GM12878 (cell line): ENCODE measurements at regions not wholly inside any gene's neighbourhood (a gene's known extent, or its start where the extent isn't known, plus 50 kb on each side); places are given as distances from the start of the nearest gene placed in this dataset.
A peak's percentile ranks its signal among the peaks of the same experiment; 100 is the strongest.

ENCODE experiments used
- ATAC-seq: fragments of 200-7000 bp; cut with Tn5 transposase; 3 replicates; pipeline ENCODE4 v1.9.1; 2020; ENCODE audit warnings: mild to moderate bottlenecking, moderate library complexity
- BruUV-seq: library from RNA; stranded (reverse); fragments of 400-500 nt; replicated peaks from 2 replicates; lab custom pipeline; 2021; lab: Mats Ljungman, UMichigan
- CTCF ChIA-PET: fragments of 300-600 bp; sonication (Branson Sonifier 250); formaldehyde crosslinking; extraction: SDS; loops from one replicate; lab custom pipeline; 2021; ENCODE audit warnings: inconsistent platforms; lab: Yijun Ruan, JAX
- POLR2A ChIA-PET: fragments of 350-600 bp; formaldehyde crosslinking; extraction: SDS; loops from one replicate; lab custom pipeline; 2021; ENCODE audit warnings: inconsistent platforms; lab: Charles Lee
- RAD21 ChIA-PET: fragments of 300-600 bp; sonication (Branson Sonifier 250); formaldehyde crosslinking; loops from one replicate; lab custom pipeline; 2023; ENCODE audit warnings: antibody characterized with exemption; ENCODE audit not compliant: unreplicated experiment; lab: Charles Lee
- SMC1A ChIA-PET: fragments of 300-600 bp; sonication (Branson Sonifier 250); formaldehyde crosslinking; loops from one replicate; lab custom pipeline; 2023; ENCODE audit not compliant: unreplicated experiment, uncharacterized antibody; lab: Charles Lee
- DNase-seq: peaks from one replicate; pipeline ENCODE4 v3.0.0-alpha.2; 2011; ENCODE audit warnings: low read depth, low spot score
- FAIRE-seq: peaks from 3 replicates; lab custom pipeline; 2011; peaks lifted over from hg19 to GRCh38; lab: Jason Lieb, UNC
- H2AFZ ChIP-seq: 2 replicates; pipeline ENCODE4 v1.6.0; 2011; ENCODE audit warnings: low read depth, low read length, control low read depth; ENCODE audit not compliant: control insufficient read depth
- H3K27ac ChIP-seq: 2 replicates; pipeline ENCODE4 v1.5.1; 2011; ENCODE audit warnings: control low read depth; ENCODE audit not compliant: control insufficient read depth, insufficient read depth
- H3K27me3 ChIP-seq, 2 experiments: replicated peaks in 1 of 2; 2 replicates each; pipeline versions ENCODE4 v1.6.0 to v1.6.1; 2011; ENCODE audit warnings: low read length in 1 of 2; ENCODE audit not compliant: control insufficient read depth in 2 of 2, insufficient read depth in 2 of 2
- H3K36me3 ChIP-seq, 2 experiments: 2 replicates each; pipeline ENCODE4 v1.5.1; 2011; ENCODE audit warnings: low read length in 1 of 2; ENCODE audit not compliant: control insufficient read depth in 2 of 2, insufficient read depth in 2 of 2
- H3K4me1 ChIP-seq: 2 replicates; pipeline ENCODE4 v1.6.1; 2011; ENCODE audit warnings: mild to moderate bottlenecking, low read length, moderate library complexity, mixed read lengths; ENCODE audit not compliant: control insufficient read depth, insufficient read depth
- H3K4me2 ChIP-seq: 2 replicates; pipeline ENCODE4 v1.6.0; 2011; ENCODE audit warnings: control low read depth; ENCODE audit not compliant: control insufficient read depth, insufficient read depth
- H3K4me3 ChIP-seq: fragments of 200-600 bp; sonication (generic); 2 replicates; pipeline ENCODE4 v1.5.1; 2016
- H3K79me2 ChIP-seq: 2 replicates; pipeline ENCODE4 v1.6.0; 2011; ENCODE audit warnings: low read length; ENCODE audit not compliant: control insufficient read depth, insufficient read depth
- H3K9ac ChIP-seq: 2 replicates; pipeline ENCODE4 v1.8.0; 2011; ENCODE audit warnings: low read length, control low read depth, mixed read lengths; ENCODE audit not compliant: control insufficient read depth, insufficient read depth
- H3K9me3 ChIP-seq: replicated peaks from 3 replicates; pipeline ENCODE4 v1.5.1; 2011; ENCODE audit warnings: mild to moderate bottlenecking, low read length; ENCODE audit not compliant: control insufficient read depth, insufficient read depth
- H4K20me1 ChIP-seq: 2 replicates; pipeline ENCODE4 v1.6.0; 2011; ENCODE audit not compliant: control insufficient read depth, insufficient read depth
- ATF3 ChIP-seq: IDR thresholded peaks from 2 replicates; pipeline ENCODE4 v1.6.1; 2011; ENCODE audit warnings: low read depth, mild to moderate bottlenecking, low read length, moderate library complexity, borderline replicate concordance; ENCODE audit errors: extremely low read depth
- CREB1 ChIP-seq: IDR thresholded peaks from 2 replicates; pipeline ENCODE4 v1.6.1; 2012; ENCODE audit warnings: low read depth, mild to moderate bottlenecking, inconsistent platforms
- RUNX3 ChIP-seq: IDR thresholded peaks from 2 replicates; pipeline ENCODE4 v1.6.1; 2012; ENCODE audit warnings: low read length, inconsistent platforms
- TARDBP ChIP-seq: IDR thresholded peaks from 2 replicates; pipeline ENCODE4 v1.6.1; 2016; ENCODE audit warnings: borderline replicate concordance
- TCF12 ChIP-seq: IDR thresholded peaks from 2 replicates; pipeline ENCODE4 v1.6.1; 2011; ENCODE audit warnings: low read depth, mild to moderate bottlenecking, low read length
- WGBS: methylation state at CpG from one replicate; pipeline ENCODE4 v1.1.6; 2016; ENCODE audit warnings: low lambda C conversion rate; ENCODE audit not compliant: insufficient replicate concordance, insufficient coverage; ENCODE audit errors: missing lambda C conversion rate; 5-methylcytosine and 5-hydroxymethylcytosine counted together
- in situ Hi-C: fragments of 300-500 bp; cut with MboI; formaldehyde crosslinking; loops from 9 replicates; pipeline ENCODE4 v1.14.3; 2018; ENCODE audit warnings: mixed read lengths
- intact Hi-C: fragments of 100-400 bp; cut with micrococcal nuclease; formaldehyde crosslinking; loops from one replicate; pipeline ENCODE4 v1.14.2; 2022; ENCODE audit not compliant: unreplicated experiment
- TF ChIP-seq, protein P1 (sequence below), 3 experiments: IDR thresholded peaks in 2 of 3; conservative IDR thresholded peaks in 1 of 3; 2 replicates each; pipeline ENCODE4 v1.5.1; 2011; ENCODE audit warnings: low read depth in 3 of 3, low read length in 3 of 3, mild to moderate bottlenecking in 3 of 3, control low read depth in 2 of 3, moderate library complexity in 2 of 3, inconsistent platforms in 1 of 3, mixed read lengths in 1 of 3; ENCODE audit not compliant: control insufficient read depth in 2 of 3, insufficient read depth in 1 of 3; ENCODE audit errors: extremely low read depth in 1 of 3
- TF ChIP-seq, protein P2 (sequence below): IDR thresholded peaks from 2 replicates; pipeline ENCODE4 v1.6.1; 2012; ENCODE audit warnings: improper control_type of control experiment, low read depth, low read length; ENCODE audit not compliant: insufficient replicate concordance

DNA sequence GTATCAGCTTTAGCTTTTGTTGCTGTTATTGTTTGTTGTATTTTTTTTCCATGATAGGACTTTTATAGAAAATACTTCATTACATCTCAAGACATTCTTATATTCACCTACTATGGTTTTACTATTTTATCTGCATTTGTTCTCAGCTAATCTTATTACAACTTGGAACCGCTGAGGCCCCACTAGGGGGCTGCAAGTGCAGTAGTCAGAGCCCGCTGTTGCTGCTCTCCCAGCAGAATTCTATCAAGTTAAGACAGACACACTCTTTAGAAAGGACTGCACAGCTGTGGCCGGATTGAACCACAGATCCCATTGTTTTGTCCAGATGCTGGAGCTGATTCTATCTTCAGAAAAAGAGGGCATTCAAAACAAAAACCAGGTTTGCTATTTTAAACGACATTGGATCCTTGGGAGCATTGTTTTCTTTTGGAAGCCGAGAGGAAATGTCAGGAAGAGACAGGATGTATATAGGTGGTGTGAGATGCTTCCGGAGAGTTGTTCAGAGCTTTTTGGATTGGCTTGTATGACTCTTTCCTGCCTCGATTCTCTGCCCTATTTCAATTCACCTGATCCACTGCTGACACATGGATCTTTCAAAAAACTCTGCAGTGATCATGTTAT is 105.7 kb upstream of the GAREM1 start:
- H3K79me2 ChIP-seq = no peaks in the 10 kb centered on the region
- no peaks in the 10 kb centered on the region for H3K27me3 ChIP-seq
- H3K4me3 ChIP-seq = no peak overlapping the region
- ChIA-PET POLR2A (no interaction called here), RAD21 (no interaction called here), CTCF (interaction anchor here (0.7 kb wide), 1 partner anchor 265 kb away, joined by 3 read pairs; no protein-coding TSS in a partner anchor), SMC1A (interaction anchor here (0.6 kb wide), 1 partner anchor 59 kb away, joined by 3 read pairs; no protein-coding TSS in a partner anchor)
- no peaks in the 10 kb centered on the region for H4K20me1 ChIP-seq
- no peak overlapping the region for H3K27ac ChIP-seq
- intact Hi-C loops (no loop called here), in situ Hi-C loops (no loop called here)
- H3K4me2 ChIP-seq = no peak overlapping the region
- H3K9ac ChIP-seq = no peak overlapping the region
- 2% methylated on average over 7 of the region's 7 CpGs for WGBS
- H3K4me1 ChIP-seq = no peaks in the 10 kb centered on the region
- no TSS peak for BruUV-seq
- FAIRE-seq (no peak), ATAC-seq (no peak), DNase-seq (no peak)
- no peaks in the 10 kb centered on the region for H3K36me3 ChIP-seq
- TF ChIP-seq TARDBP = no peak
- TF ChIP-seq, protein P1, sequence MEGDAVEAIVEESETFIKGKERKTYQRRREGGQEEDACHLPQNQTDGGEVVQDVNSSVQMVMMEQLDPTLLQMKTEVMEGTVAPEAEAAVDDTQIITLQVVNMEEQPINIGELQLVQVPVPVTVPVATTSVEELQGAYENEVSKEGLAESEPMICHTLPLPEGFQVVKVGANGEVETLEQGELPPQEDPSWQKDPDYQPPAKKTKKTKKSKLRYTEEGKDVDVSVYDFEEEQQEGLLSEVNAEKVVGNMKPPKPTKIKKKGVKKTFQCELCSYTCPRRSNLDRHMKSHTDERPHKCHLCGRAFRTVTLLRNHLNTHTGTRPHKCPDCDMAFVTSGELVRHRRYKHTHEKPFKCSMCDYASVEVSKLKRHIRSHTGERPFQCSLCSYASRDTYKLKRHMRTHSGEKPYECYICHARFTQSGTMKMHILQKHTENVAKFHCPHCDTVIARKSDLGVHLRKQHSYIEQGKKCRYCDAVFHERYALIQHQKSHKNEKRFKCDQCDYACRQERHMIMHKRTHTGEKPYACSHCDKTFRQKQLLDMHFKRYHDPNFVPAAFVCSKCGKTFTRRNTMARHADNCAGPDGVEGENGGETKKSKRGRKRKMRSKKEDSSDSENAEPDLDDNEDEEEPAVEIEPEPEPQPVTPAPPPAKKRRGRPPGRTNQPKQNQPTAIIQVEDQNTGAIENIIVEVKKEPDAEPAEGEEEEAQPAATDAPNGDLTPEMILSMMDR (IDR thresholded peaks at IDR 0.05 in 2 of 3, conservative IDR thresholded peaks at IDR 0.05 in 1 of 3; ENCODE audit: control insufficient read depth in 2 of 3, extremely low read depth in 1 of 3, insufficient read depth in 1 of 3, low read depth in 3 of 3, low read length in 3 of 3) = 0 out of 6 replicates have a peak, but pooled peaks of 1 of the 3 experiments have one; percentile 18
- H2AFZ ChIP-seq = no peak overlapping the region
- H3K9me3 ChIP-seq = no peaks in the 10 kb centered on the region

DNA sequence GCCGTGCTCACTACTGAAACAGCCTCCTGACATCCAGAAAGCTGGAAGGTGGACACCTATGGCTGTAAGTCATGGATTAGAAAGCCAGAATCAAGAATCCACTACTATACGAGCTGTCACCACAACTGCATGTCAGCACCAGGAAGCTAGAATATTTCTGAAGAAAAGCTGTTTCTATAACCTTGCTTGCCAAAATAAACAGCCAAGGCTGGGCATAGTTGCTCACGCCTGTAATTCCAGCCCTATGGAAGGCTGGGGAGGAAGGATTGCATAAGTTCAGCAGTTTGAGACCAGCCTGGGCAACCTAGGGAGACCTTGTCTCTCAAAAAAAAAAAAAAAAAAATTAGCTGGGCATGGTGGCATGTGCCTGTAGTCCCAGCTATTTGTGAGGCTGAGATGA is 96.3 kb upstream of the GAREM1 start:
- CTCF ChIA-PET = no interaction called here
- no peaks in the 10 kb centered on the region for H3K79me2 ChIP-seq
- H3K4me2 ChIP-seq = no peak overlapping the region
- no peak overlapping the region for H2AFZ ChIP-seq
- no peak overlapping the region for H3K27ac ChIP-seq
- 3% methylated on average over 3 of the region's 3 CpGs for WGBS
- RAD21 ChIA-PET = no interaction called here
- DNase-seq = no peak
- H3K27me3 ChIP-seq = no peaks in the 10 kb centered on the region
- no peaks in the 10 kb centered on the region for H3K4me1 ChIP-seq
- intact Hi-C loops = no loop called here
- no peak for FAIRE-seq
- no peak overlapping the region for H3K9ac ChIP-seq
- POLR2A ChIA-PET = no interaction called here
- no peak overlapping the region for H3K4me3 ChIP-seq
- BruUV-seq = no TSS peak
- SMC1A ChIA-PET = no interaction called here
- no peaks in the 10 kb centered on the region for H3K36me3 ChIP-seq
- no peaks in the 10 kb centered on the region for H4K20me1 ChIP-seq
- in situ Hi-C loops = no loop called here
- ATAC-seq = no peak
- H3K9me3 ChIP-seq = no peaks in the 10 kb centered on the region
- TF ChIP-seq RUNX3 (no peak), ATF3 (no peak), TCF12 (no peak), CREB1 (no peak)
- TF ChIP-seq, protein P2, sequence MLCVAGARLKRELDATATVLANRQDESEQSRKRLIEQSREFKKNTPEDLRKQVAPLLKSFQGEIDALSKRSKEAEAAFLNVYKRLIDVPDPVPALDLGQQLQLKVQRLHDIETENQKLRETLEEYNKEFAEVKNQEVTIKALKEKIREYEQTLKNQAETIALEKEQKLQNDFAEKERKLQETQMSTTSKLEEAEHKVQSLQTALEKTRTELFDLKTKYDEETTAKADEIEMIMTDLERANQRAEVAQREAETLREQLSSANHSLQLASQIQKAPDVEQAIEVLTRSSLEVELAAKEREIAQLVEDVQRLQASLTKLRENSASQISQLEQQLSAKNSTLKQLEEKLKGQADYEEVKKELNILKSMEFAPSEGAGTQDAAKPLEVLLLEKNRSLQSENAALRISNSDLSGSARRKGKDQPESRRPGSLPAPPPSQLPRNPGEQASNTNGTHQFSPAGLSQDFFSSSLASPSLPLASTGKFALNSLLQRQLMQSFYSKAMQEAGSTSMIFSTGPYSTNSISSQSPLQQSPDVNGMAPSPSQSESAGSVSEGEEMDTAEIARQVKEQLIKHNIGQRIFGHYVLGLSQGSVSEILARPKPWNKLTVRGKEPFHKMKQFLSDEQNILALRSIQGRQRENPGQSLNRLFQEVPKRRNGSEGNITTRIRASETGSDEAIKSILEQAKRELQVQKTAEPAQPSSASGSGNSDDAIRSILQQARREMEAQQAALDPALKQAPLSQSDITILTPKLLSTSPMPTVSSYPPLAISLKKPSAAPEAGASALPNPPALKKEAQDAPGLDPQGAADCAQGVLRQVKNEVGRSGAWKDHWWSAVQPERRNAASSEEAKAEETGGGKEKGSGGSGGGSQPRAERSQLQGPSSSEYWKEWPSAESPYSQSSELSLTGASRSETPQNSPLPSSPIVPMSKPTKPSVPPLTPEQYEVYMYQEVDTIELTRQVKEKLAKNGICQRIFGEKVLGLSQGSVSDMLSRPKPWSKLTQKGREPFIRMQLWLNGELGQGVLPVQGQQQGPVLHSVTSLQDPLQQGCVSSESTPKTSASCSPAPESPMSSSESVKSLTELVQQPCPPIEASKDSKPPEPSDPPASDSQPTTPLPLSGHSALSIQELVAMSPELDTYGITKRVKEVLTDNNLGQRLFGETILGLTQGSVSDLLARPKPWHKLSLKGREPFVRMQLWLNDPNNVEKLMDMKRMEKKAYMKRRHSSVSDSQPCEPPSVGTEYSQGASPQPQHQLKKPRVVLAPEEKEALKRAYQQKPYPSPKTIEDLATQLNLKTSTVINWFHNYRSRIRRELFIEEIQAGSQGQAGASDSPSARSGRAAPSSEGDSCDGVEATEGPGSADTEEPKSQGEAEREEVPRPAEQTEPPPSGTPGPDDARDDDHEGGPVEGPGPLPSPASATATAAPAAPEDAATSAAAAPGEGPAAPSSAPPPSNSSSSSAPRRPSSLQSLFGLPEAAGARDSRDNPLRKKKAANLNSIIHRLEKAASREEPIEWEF = no peak
